HG03460 (cell line): ENCODE measurements at regions not wholly inside any gene's neighbourhood (a gene's known extent, or its start where the extent isn't known, plus 50 kb on each side); places are given as distances from the start of the nearest gene placed in this dataset.
"Not testable (repeated sequence)": the region's sequence is repeated elsewhere in the genome, so short reads cannot be mapped to it uniquely, and the experiment has no call there.

ENCODE experiments used
- ATAC-seq: cut with Tn5 transposase; IDR thresholded peaks from one replicate; pipeline ENCODE4 v1.9.1; 2021; ENCODE audit not compliant: unreplicated experiment

DNA sequence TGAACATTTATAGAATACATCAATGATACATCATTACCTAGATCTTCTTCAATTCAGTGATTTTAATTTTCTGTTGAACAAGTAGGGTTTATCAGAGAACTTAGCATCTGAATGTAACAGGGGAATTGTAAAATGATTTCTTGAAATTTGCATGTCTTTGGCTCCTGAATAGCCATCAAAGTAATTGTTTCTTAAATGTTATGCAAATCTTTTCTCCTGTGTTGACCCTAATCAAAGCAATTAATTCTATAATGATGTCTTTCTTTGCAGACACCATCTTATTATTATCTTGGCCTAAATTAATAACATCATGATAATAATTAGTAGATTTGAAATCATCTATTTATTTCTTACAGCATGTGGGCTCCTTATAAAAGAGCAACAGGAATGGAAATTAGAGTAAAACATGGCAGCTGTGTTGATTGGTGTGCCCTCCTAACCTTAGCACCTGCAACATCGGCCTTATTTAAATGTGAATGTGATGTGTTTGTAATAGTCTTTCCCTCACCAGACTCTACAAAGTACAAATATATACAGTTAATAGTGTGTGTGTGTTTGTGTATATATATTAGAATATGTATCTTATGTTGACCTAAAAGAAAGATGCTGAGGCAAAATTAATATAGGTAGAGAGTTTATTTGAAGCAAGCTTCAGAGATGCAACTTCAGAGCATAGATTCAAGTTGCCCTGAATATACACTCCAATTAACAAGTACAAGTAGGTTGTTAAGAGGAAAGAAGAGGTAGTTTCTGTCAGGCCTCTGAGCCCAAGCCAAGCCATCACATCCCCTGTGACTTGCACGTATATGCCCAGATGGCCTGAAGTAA is 328.0 kb upstream of the TECRL start:
- ATAC-seq, result no peak

- ATAC-seq, result no peak
Observed at GRCh38 chr4:64729561-64729960, 320.3 kb upstream of the TECRL start.

DNA sequence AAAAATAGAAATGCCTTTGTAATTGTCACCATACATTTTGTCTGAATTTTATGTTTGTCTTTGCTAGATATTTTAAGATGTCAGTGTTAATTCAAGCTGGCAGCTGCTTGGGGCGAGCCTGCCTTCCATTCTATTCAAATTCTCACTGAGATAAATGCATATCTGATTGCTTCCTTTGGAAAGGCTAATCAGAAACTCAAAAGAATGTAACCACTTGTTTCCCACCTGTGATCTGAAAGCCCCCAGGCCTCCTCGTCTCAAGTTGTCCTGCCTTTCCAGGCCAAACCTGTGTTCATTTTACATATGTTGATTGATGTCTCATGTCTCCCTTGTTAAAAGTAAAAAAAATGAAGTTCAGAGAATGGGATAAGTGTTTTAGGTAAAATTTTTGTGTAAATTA is 318.7 kb upstream of the TECRL start:
- no peak for ATAC-seq

- ATAC-seq, result not testable (repeated sequence)
Observed at GRCh38 chr4:64727391-64727790, 318.1 kb upstream of the TECRL start.

DNA sequence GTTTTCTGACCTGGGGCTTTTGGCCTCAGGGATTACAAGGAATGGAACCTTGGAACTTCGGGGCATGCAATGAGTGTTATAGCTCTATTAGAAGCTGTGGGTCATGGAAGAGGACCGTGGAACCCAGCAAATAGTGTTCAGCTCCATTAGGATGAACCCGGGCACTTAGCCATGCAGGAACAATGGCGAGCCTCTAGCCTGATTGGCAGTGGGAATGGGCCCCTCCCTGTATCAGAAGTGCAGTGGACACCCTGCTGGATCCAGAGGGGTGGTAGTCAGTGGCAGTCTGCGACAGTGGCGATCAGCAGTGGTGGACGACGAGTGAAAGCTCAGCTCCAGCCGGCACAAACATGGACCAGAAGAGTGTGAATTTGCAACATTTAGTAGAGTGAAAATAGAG is 315.4 kb upstream of the TECRL start:
- ATAC-seq, result no peak

GRCh38 chr4:64721106-64721505 is 311.9 kb upstream of the TECRL start:
- no peak for ATAC-seq

GRCh38 chr4:64718091-64718490 is 308.8 kb upstream of the TECRL start:
- ATAC-seq, result no peak

- no peak for ATAC-seq
Observed at GRCh38 chr4:64715741-64716140, 306.5 kb upstream of the TECRL start.

- no peak for ATAC-seq
Observed at GRCh38 chr4:64713256-64713840, 304.1 kb upstream of the TECRL start.

DNA sequence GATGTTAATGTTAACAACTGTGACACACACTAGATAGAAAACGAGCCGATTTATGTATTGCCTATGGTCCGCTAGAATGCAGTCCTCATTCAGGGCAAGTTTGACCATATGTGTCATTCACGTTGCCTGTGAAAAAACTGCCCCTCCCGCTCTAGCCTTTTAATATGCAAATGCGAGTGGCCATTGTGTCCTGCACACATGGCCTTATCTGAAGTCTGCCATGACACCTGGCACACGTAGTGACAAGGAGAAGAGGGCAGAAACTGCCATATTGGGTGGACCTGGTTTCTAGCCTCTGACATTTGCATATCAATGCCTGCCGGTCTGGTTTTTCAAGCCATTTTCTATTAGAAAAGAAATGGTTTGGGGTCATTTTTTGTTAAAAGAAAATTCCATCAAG is 303.3 kb upstream of the TECRL start:
- no peak for ATAC-seq

GRCh38 chr4:64705989-64706388 is 296.7 kb upstream of the TECRL start:
- no peak for ATAC-seq

GRCh38 chr4:64698171-64698570 is 288.9 kb upstream of the TECRL start:
- ATAC-seq, result no peak

DNA sequence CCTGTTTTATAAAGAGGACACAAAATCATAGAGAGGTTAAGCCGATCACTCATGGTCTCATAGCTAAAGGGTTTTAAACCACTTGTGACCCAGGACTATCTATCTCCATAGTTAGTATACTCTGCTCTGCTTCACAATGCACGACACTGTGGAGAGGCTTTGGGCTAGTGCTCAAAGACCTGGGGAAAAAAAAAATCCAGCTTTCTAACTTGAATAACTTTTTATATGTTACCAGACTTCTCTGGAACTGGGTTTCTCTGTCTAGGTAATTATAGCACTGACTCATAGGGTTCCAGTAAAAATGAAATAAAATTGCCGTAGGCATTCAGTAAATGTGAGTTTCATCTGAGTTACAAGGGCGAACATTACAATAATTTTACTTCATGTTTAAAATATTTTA is 273.7 kb upstream of the TECRL start:
- ATAC-seq, result no peak

DNA sequence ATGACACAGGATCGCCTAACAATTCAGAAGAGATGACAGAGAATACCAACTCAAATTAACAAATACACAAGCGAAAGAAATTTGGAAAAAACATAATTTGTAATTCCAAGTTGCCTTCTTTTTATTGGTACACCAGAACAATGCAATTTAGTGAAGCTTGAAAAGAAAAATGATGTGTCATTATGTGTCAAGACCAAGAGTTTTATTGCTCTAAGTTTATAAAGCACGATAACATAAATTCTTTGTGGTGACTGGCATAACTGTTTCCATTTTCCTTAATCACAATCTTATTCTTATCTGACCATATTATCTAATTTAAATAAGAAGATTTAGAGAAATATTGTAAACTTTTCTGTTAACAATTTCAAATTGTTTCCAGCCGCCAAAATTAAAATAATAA is 273.2 kb upstream of the TECRL start:
- no peak for ATAC-seq

DNA sequence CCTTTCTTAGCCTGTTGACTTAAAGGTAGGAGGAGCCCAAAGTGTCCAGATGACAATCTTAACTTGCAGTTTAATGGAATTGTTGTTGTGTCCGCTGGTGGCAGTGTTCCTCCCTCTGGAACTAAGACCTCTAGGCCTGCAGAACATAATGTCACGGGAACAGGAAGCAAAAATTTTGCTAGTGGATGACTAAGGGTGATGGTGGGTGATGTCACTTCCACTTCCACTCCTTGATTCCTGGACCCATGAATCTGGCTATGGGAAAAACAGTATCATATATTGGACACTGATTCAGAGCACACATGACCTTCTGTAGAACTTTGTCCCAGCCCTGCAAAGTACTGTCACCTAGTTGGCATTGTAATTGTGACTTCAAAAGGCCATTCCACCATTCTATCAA is 263.9 kb upstream of the TECRL start:
- ATAC-seq, result not testable (repeated sequence)

DNA sequence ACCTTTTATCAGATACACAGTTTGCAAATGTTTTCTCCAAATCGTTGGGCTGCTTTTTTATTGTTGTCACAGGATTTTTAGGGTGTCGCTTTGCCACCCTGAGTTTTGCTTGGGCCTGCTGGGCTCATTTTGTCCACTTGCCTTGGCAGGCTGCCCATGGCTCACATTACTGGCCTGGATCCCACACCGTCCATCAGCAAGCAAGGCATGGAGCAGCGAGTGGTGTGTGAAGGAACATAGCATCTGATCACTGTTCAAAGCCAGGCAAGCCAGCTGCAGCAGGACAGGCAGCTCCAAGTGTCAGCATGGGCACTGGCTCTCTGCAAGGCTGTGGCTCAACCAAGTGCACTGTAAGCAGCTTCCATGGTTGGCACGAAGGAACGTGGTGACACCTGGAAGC is 261.4 kb upstream of the TECRL start:
- ATAC-seq, result no peak

- ATAC-seq, result no peak
Observed at GRCh38 chr4:64643841-64644240, 234.6 kb upstream of the TECRL start.

- no peak for ATAC-seq
Observed at GRCh38 chr4:64642936-64643335, 233.7 kb upstream of the TECRL start.

- not testable (repeated sequence) for ATAC-seq
Observed at GRCh38 chr4:64640402-64640801, 231.2 kb upstream of the TECRL start.

DNA sequence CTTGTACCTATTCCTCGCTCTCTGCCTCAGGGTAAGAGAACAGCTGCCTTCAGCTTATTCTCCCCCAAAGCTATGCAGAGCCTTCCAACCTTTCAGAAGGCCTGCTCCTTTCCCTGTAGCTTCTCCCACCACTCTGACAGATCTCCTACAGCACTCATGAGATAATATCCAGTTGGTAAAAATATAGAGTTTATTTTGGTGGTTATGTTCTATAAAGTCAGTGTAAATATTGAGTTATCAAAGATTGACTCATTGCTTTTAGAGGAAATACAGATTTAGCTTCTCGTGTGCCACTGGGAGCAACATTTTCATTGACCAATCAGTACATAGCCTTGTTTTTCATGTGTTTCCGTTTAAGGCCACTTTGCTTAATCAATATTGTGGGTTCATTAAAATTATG is 216.2 kb upstream of the TECRL start:
- ATAC-seq, result no peak

DNA sequence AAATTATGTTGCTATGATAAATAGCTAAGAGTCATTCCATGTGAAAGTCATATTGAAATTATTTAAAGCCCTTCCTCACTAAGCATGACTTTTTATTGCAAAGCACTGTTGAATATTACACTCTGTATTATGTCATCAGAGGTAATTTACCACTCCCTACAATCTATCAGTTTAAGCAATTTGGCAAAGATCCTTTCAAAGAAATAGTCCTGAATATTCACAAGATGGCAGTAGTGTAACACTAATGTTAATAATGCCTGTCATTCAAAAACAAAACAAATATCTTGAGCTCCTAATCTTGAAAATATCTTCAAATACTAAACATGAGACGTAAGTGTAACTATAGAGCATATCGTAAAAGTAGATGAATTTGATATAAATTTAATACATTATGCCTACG is 208.6 kb upstream of the TECRL start:
- ATAC-seq, result no peak

GRCh38 chr4:64614276-64614675 is 205.0 kb upstream of the TECRL start:
- no peak for ATAC-seq

GRCh38 chr4:64613046-64613445 is 203.8 kb upstream of the TECRL start:
- ATAC-seq, result no peak
